ENCODE measurements at regions not wholly inside any gene's neighbourhood (a gene's known extent, or its start where the extent isn't known, plus 50 kb on each side); places are given as distances from the start of the nearest gene placed in this dataset.

DNA sequence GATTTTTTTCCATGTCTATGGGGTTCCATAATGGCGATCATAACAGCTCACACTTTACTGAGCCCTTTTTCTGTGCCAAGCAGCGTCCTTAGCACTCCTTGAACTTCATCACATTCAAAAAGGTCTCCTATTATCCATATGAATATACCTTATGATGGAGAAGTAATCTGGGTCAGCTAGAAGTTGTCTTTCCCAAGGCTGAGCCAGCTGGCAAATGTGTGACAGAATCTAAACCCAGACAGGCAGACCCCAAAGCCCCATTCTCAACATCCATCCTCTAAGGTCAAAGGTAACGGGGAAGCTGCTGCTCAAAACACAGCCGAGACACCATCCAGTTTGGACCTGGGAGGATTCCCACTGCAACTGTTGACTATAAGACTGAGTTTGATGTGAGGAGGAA is 249.6 kb downstream of the PRDM2 start:
- peaks cover 6% of the 10 kb centered on the region for H3K27me3 Mint-ChIP-seq (ENCODE audit: unreplicated experiment)

DNA sequence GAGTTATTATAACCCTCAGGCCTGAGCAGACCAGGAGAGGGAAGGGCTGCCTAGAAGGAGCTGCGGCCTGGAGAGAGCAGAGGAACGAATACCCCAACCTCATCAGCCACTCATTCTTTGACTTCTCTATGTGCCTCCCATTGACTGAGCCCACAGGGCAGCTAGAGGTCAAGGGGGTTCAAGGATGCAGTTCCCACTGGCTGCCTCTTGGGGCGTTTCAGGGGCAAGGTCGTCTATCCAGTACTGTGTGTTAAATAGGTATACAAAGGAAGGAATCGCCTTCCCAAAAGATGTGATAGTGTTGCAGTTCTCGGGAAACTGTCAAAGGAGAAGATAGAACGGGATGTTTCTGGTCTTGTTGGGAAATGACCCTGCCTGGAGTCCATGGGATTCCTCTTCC is 250.6 kb downstream of the PRDM2 start:
- TF ChIP-seq, protein P1, sequence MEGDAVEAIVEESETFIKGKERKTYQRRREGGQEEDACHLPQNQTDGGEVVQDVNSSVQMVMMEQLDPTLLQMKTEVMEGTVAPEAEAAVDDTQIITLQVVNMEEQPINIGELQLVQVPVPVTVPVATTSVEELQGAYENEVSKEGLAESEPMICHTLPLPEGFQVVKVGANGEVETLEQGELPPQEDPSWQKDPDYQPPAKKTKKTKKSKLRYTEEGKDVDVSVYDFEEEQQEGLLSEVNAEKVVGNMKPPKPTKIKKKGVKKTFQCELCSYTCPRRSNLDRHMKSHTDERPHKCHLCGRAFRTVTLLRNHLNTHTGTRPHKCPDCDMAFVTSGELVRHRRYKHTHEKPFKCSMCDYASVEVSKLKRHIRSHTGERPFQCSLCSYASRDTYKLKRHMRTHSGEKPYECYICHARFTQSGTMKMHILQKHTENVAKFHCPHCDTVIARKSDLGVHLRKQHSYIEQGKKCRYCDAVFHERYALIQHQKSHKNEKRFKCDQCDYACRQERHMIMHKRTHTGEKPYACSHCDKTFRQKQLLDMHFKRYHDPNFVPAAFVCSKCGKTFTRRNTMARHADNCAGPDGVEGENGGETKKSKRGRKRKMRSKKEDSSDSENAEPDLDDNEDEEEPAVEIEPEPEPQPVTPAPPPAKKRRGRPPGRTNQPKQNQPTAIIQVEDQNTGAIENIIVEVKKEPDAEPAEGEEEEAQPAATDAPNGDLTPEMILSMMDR (IDR thresholded peaks at IDR 0.05; ENCODE audit: partially characterized antibody, unreplicated experiment), result peak; percentile 72
- Mint-ChIP-seq H3K9me3 (ENCODE audit: unreplicated experiment) (peaks cover under 1% of the 10 kb centered on the region), H3K4me1 (ENCODE audit: low read depth, unreplicated experiment) (peaks cover 4% of the 10 kb centered on the region), H3K27me3 (ENCODE audit: unreplicated experiment) (peaks cover 6% of the 10 kb centered on the region), H3K4me3 (ENCODE audit: unreplicated experiment) (no peak overlapping the region), H3K36me3 (ENCODE audit: unreplicated experiment) (no peaks in the 10 kb centered on the region), H3K27ac (ENCODE audit: unreplicated experiment) (no peak overlapping the region)
- peak; percentile 37 for DNase-seq

More for the DNA sequence above, 249.6 kb downstream of the PRDM2 start:
- Mint-ChIP-seq H3K4me1 (ENCODE audit: low read depth, unreplicated experiment) (peaks cover 6% of the 10 kb centered on the region), H3K4me3 (ENCODE audit: unreplicated experiment) (no peak overlapping the region), H3K9me3 (ENCODE audit: unreplicated experiment) (peaks cover 2% of the 10 kb centered on the region), H3K36me3 (ENCODE audit: unreplicated experiment) (no peaks in the 10 kb centered on the region), H3K27ac (ENCODE audit: unreplicated experiment) (no peak overlapping the region)
- DNase-seq, result no peak
- TF ChIP-seq, protein P1 (IDR thresholded peaks at IDR 0.05; ENCODE audit: partially characterized antibody, unreplicated experiment), result no peak

DNA sequence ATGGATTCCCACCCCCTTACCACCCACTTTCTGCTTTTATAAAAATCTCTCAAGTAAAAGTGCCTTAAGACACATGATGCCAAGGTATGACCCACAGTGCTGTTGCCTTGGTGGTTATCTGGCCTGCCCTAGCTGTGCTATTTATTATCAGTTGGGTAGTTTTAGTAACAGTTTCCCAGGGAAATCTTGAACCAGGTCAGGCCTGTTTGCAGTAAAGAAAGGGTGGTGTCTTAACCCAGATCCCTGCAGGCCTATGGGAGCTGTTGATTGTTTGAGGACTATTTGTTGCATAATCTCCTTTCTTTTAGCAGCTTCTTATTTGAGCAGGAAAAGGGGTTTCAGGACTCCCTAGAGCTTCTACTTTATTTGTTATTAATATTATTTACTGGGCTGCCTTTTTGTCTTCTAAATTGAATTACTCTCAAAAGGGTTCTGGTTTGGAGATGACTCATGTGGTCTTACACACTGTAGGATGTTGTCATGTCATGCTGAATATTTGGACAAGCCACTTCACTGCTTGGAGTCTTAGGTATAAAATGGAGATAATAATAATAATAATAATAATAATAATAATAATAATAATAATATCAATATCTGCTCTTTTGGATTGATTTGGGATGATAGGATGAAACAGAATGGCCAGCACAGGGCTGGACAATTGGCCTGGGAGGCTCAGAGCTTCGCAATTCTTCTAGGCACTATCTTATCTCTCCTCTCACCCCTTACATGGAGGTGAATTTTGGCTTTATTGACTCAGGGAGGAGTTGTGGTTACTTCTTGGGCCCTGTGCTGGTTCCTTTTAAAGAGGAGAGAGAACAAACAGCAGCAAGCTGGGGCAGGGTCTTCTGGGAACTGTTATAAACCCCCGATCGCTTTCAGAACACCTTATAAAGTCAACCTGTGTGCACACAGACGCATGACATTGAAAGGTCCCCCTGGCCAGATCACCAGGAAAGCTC is 252.1 kb downstream of the PRDM2 start:
- H3K9me3 Mint-ChIP-seq (ENCODE audit: unreplicated experiment), result no peaks in the 10 kb centered on the region
- no peak for DNase-seq
- no peak overlapping the region for H3K4me3 Mint-ChIP-seq (ENCODE audit: unreplicated experiment)
- H3K27me3 Mint-ChIP-seq (ENCODE audit: unreplicated experiment), result peaks cover 3% of the 10 kb centered on the region
- no peaks in the 10 kb centered on the region for H3K36me3 Mint-ChIP-seq (ENCODE audit: unreplicated experiment)
- no peak overlapping the region for H3K27ac Mint-ChIP-seq (ENCODE audit: unreplicated experiment)
- TF ChIP-seq, protein P1 (IDR thresholded peaks at IDR 0.05; ENCODE audit: partially characterized antibody, unreplicated experiment), result no peak
- H3K4me1 Mint-ChIP-seq (ENCODE audit: low read depth, unreplicated experiment), result no peaks in the 10 kb centered on the region

DNA sequence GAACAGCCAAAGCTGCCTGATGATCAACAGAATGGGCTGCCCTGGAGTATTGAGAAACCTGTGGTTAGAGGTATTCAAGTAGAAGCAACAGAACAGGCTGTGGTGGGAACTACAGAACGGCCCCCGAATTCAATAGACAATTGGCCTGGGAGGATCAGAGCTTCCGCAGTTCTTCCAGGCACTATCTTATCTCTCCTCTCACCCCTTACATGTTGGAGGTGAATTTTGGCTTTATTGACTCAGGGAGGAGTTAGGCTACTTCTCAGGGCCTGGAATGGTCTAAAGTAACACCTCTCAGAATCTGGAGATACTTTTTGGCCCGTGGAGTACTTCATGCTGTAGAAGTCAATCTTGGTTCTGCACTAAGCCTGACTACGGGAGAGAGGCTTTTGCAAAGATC is 253.0 kb downstream of the PRDM2 start:
- Mint-ChIP-seq H3K27me3 (ENCODE audit: unreplicated experiment) (peaks cover 5% of the 10 kb centered on the region), H3K27ac (ENCODE audit: unreplicated experiment) (no peak overlapping the region), H3K4me3 (ENCODE audit: unreplicated experiment) (no peak overlapping the region), H3K9me3 (ENCODE audit: unreplicated experiment) (no peaks in the 10 kb centered on the region), H3K4me1 (ENCODE audit: low read depth, unreplicated experiment) (no peaks in the 10 kb centered on the region), H3K36me3 (ENCODE audit: unreplicated experiment) (no peaks in the 10 kb centered on the region)
- TF ChIP-seq, protein P1 (IDR thresholded peaks at IDR 0.05; ENCODE audit: partially characterized antibody, unreplicated experiment), result no peak
- no peak for DNase-seq

DNA sequence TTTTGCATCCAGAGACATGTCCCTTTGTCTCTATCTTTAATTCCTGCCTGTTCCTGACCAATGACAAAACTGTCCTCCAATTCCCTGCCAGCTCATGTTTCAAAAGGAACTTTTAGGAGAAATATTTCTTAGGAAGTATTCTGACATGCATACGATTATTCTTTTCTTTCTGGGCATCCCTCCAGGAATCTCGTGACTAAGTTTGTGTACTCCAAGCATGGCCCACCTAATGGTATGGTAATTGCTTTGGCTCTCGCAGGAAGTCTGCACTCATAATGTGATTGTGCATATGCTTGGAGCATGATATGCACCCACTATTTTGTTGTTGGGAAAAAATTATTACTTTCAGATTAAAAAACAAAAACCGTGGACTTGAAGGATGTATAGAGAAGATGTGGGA is 256.4 kb downstream of the PRDM2 start:
- Mint-ChIP-seq H3K9me3 (ENCODE audit: unreplicated experiment) (peaks cover 3% of the 10 kb centered on the region), H3K27ac (ENCODE audit: unreplicated experiment) (no peak overlapping the region), H3K36me3 (ENCODE audit: unreplicated experiment) (no peaks in the 10 kb centered on the region), H3K4me1 (ENCODE audit: low read depth, unreplicated experiment) (no peaks in the 10 kb centered on the region), H3K4me3 (ENCODE audit: unreplicated experiment) (no peak overlapping the region), H3K27me3 (ENCODE audit: unreplicated experiment) (peaks cover 6% of the 10 kb centered on the region)
- DNase-seq, result no peak
- TF ChIP-seq, protein P1 (IDR thresholded peaks at IDR 0.05; ENCODE audit: partially characterized antibody, unreplicated experiment), result no peak

Data from glutamatergic neuron (in vitro differentiated cells).